Smooth muscle cell (in vitro differentiated cells): ENCODE measurements at regions not wholly inside any gene's neighbourhood (a gene's known extent, or its start where the extent isn't known, plus 50 kb on each side); places are given as distances from the start of the nearest gene placed in this dataset.

Source experiments
- DNase-seq: peaks from one replicate; lab custom pipeline; 2025; ENCODE audit not compliant: unreplicated experiment; lab: John Stamatoyannopoulos, UW
- H2AFZ ChIP-seq: fragments of 200-600 bp; sonication (generic); 2 replicates; pipeline ENCODE4 v1.6.0; 2016; ENCODE audit warnings: antibody characterized with exemption, low read depth, mild to moderate bottlenecking
- H3F3A ChIP-seq: fragments of 200-600 bp; sonication (generic); 2 replicates; pipeline ENCODE4 v1.6.0; 2017; ENCODE audit warnings: antibody characterized with exemption, low read depth
- H3K27ac ChIP-seq: fragments of 200-600 bp; sonication (generic); 2 replicates; pipeline ENCODE4 v1.5.1; 2016; ENCODE audit warnings: low read depth, mild to moderate bottlenecking
- H3K27me3 ChIP-seq: fragments of 200-600 bp; sonication (generic); 2 replicates; pipeline ENCODE4 v1.6.1; 2016; ENCODE audit warnings: low read depth, mild to moderate bottlenecking
- H3K36me3 ChIP-seq: fragments of 200-600 bp; sonication (generic); 2 replicates; pipeline ENCODE4 v1.5.1; 2016; ENCODE audit warnings: low read depth
- H3K4me1 ChIP-seq: fragments of 200-600 bp; sonication (generic); 2 replicates; pipeline ENCODE4 v1.5.1; 2016; ENCODE audit warnings: low read depth
- H3K4me2 ChIP-seq: fragments of 200-600 bp; sonication (generic); 2 replicates; pipeline ENCODE4 v1.6.0; 2016; ENCODE audit warnings: mild to moderate bottlenecking
- H3K4me3 ChIP-seq: fragments of 200-600 bp; sonication (generic); 2 replicates; pipeline ENCODE4 v1.5.1; 2016; ENCODE audit warnings: mild to moderate bottlenecking
- H3K79me2 ChIP-seq: fragments of 200-600 bp; sonication (generic); 2 replicates; pipeline ENCODE4 v1.6.0; 2016; ENCODE audit warnings: low read depth, mild to moderate bottlenecking
- H3K9ac ChIP-seq: fragments of 200-600 bp; sonication (generic); 2 replicates; pipeline ENCODE4 v1.6.0; 2016; ENCODE audit warnings: low read depth
- H3K9me3 ChIP-seq: fragments of 200-600 bp; sonication (generic); replicated peaks from 2 replicates; pipeline ENCODE4 v1.5.1; 2016; ENCODE audit warnings: low read depth
- H4K20me1 ChIP-seq: fragments of 200-600 bp; sonication (generic); 2 replicates; pipeline ENCODE4 v1.6.0; 2016; ENCODE audit warnings: low read depth
- WGBS: methylation state at CpG from one replicate; pipeline ENCODE4 v1.1.7; 2016; ENCODE audit warnings: low lambda C conversion rate; 5-methylcytosine and 5-hydroxymethylcytosine counted together
- TF ChIP-seq, protein P1 (sequence below): fragments of 200-600 bp; sonication (generic); IDR thresholded peaks from 2 replicates; pipeline ENCODE4 v1.5.1; 2017; ENCODE audit warnings: borderline replicate concordance, mild to moderate bottlenecking, antibody characterized with exemption; ENCODE audit not compliant: insufficient read depth, poor library complexity, severe bottlenecking

DNA sequence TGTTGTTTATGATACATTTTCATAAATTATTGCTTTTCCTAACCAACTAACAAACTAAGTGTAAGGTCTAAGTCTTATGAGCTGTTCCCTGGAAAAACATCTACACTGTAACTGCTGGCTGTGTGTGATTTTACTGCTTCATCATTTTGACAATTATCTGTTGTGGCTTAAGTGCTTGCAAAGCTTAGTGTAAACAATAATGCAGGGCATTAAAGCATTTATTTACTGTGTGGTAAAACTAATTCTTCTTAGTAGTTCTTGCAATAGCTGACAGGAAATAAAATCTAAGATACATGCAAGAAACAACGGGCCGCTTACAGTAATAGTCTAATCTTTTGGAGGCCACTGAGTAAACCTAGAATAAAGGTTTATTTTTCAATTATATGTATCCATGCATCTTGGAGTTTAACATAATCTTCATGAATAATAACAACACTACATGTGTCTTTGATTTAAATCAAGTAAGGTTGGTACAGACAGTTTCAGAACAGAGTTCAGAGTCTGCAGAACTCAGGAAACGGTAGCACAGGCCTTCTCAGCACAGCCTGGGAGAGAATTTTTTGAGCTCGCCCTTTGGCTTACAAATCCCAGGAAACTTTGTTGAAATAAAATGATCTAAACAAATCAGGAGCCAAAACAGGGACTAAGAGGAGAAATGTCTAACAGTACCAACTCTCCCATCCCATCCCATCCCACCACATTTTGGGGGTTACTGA is 473.1 kb downstream of the NR2F1-AS1 start:
- Histone ChIP-seq H3K36me3 (no peaks in the 10 kb centered on the region), H3K9me3 (no peaks in the 10 kb centered on the region), H3F3A (no peaks in the 10 kb centered on the region), H3K27me3 (peaks cover 6% of the 10 kb centered on the region), H3K4me3 (no peak overlapping the region), H4K20me1 (no peaks in the 10 kb centered on the region), H3K4me2 (peak overlapping the region; percentile 53), H3K4me1 (no peaks in the 10 kb centered on the region), H3K27ac (no peak overlapping the region), H3K79me2 (no peaks in the 10 kb centered on the region), H3K9ac (no peak overlapping the region), H2AFZ (peak overlapping the region; percentile 32)
- DNase-seq: no peak
- TF ChIP-seq, protein P1, sequence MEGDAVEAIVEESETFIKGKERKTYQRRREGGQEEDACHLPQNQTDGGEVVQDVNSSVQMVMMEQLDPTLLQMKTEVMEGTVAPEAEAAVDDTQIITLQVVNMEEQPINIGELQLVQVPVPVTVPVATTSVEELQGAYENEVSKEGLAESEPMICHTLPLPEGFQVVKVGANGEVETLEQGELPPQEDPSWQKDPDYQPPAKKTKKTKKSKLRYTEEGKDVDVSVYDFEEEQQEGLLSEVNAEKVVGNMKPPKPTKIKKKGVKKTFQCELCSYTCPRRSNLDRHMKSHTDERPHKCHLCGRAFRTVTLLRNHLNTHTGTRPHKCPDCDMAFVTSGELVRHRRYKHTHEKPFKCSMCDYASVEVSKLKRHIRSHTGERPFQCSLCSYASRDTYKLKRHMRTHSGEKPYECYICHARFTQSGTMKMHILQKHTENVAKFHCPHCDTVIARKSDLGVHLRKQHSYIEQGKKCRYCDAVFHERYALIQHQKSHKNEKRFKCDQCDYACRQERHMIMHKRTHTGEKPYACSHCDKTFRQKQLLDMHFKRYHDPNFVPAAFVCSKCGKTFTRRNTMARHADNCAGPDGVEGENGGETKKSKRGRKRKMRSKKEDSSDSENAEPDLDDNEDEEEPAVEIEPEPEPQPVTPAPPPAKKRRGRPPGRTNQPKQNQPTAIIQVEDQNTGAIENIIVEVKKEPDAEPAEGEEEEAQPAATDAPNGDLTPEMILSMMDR: no peak
- 24% methylated on average over 4 of the region's 4 CpGs for WGBS

DNA sequence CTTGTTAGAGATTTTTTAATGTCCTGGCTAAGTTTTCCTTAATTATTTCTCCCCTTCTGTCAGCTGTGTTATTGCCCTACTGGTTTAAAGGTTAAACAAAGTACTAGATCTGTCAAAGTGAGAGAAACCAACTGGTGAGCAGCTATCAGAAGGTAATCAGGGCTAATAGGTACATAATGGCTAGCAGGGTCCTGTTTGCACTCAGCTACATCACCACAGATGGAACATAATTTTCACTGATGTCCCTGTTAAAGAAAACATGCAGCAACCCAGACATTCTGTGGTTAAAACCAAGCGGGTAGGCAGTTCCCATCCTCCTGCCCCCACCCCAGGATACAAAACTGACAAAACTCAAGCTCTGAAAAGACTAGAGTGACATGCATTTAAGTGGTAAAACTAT is 473.9 kb downstream of the NR2F1-AS1 start:
- no peaks in the 10 kb centered on the region for H4K20me1 ChIP-seq
- peak overlapping the region; percentile 53 for H3K4me2 ChIP-seq
- TF ChIP-seq, protein P1: no peak
- peaks cover 5% of the 10 kb centered on the region for H3K27me3 ChIP-seq
- no peak overlapping the region for H3K9ac ChIP-seq
- no peak overlapping the region for H3K4me3 ChIP-seq
- no peak overlapping the region for H3K27ac ChIP-seq
- WGBS: 4% methylated on average over 1 of the region's 1 CpG
- no peak for DNase-seq
- H2AFZ ChIP-seq: no peak overlapping the region
- no peaks in the 10 kb centered on the region for H3K9me3 ChIP-seq
- H3K79me2 ChIP-seq: no peaks in the 10 kb centered on the region
- H3K36me3 ChIP-seq: no peaks in the 10 kb centered on the region
- H3F3A ChIP-seq: no peaks in the 10 kb centered on the region
- no peaks in the 10 kb centered on the region for H3K4me1 ChIP-seq

DNA sequence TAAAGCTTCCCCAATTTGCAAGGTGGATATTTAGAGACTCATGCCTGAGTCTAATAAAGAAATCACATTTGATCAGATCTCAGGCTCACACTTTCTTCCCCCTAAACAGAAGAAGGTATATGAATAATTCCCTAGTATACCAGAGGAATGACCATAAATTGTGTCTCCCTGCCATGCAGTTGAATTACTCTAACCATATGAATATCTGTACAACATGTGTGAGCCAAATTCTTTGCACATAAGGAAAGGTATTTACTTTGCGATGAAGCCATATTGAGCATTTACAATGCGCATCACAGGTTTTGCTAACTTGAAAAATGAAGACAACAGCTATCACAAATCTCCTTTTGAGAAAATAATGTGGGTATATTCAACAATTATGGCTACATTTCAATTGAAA is 479.4 kb downstream of the NR2F1-AS1 start:
- Histone ChIP-seq H4K20me1 (no peaks in the 10 kb centered on the region), H3K9ac (no peak overlapping the region), H3K4me1 (no peaks in the 10 kb centered on the region), H3K9me3 (no peaks in the 10 kb centered on the region), H3K27ac (no peak overlapping the region), H3F3A (no peaks in the 10 kb centered on the region), H2AFZ (no peak overlapping the region), H3K4me2 (no peak overlapping the region), H3K79me2 (no peaks in the 10 kb centered on the region), H3K36me3 (no peaks in the 10 kb centered on the region), H3K4me3 (no peak overlapping the region), H3K27me3 (no peaks in the 10 kb centered on the region)
- 98% methylated on average over 2 of the region's 2 CpGs for WGBS
- DNase-seq: no peak
- TF ChIP-seq, protein P1: no peak

DNA sequence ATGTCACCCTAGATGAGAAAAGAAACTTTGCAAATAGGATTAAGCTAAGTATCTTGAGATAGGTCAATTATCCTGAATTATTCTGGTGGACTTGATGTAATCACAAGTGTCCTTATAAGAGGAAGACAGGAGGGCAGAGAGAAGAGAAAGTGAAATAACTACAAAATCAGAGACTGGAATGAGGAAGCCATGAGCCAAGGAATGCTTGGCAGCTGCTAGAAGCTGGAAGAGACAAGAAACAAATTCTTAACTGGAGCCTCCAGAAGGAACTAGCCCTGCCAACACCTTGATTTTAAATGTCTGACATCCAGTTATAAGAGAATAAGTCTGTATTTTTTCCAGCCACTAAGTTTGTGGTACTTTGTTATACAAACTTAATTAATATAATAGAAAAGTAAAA is 480.0 kb downstream of the NR2F1-AS1 start:
- no peaks in the 10 kb centered on the region for H3F3A ChIP-seq
- H3K27me3 ChIP-seq: no peaks in the 10 kb centered on the region
- H3K9me3 ChIP-seq: no peaks in the 10 kb centered on the region
- no peaks in the 10 kb centered on the region for H3K4me1 ChIP-seq
- TF ChIP-seq, protein P1: no peak
- H3K36me3 ChIP-seq: no peaks in the 10 kb centered on the region
- no peak overlapping the region for H3K4me3 ChIP-seq
- H3K79me2 ChIP-seq: no peaks in the 10 kb centered on the region
- no peak for DNase-seq
- H3K9ac ChIP-seq: no peak overlapping the region
- no peak overlapping the region for H3K27ac ChIP-seq
- H3K4me2 ChIP-seq: no peak overlapping the region
- no peaks in the 10 kb centered on the region for H4K20me1 ChIP-seq
- no peak overlapping the region for H2AFZ ChIP-seq
